ENCODE measurements at regions not wholly inside any gene's neighbourhood (a gene's known extent, or its start where the extent isn't known, plus 50 kb on each side); places are given as distances from the start of the nearest gene placed in this dataset.
"Not testable (repeated sequence)": the region's sequence is repeated elsewhere in the genome, so short reads cannot be mapped to it uniquely, and the experiment has no call there.

GRCh38 chr16:32873120-32873519 is 197.2 kb upstream of the TP53TG3 start:
- not testable (repeated sequence) for TF ChIP-seq SP1 (IDR thresholded peaks at IDR 0.05; ENCODE audit: low read depth); POLR2A (IDR thresholded peaks at IDR 0.05; ENCODE audit: borderline replicate concordance, extremely low read depth, insufficient read depth, insufficient read length); FOSL1 (IDR thresholded peaks at IDR 0.05; ENCODE audit: low read depth); EZH2 (IDR thresholded peaks at IDR 0.05); CTCF (IDR thresholded peaks at IDR 0.05 in 2 of 3, conservative IDR thresholded peaks at IDR 0.05 in 1 of 3; ENCODE audit: borderline replicate concordance in 1 of 3, insufficient read depth in 1 of 3, low read depth in 2 of 3, low read length in 2 of 3); ATF3 (IDR thresholded peaks at IDR 0.05); RAD21 (IDR thresholded peaks at IDR 0.05; ENCODE audit: low read depth)

Measured in HCT116 (cell line).